H1 (cell line): ENCODE measurements at regions not wholly inside any gene's neighbourhood (a gene's known extent, or its start where the extent isn't known, plus 50 kb on each side); places are given as distances from the start of the nearest gene placed in this dataset.

Experiments
- CEBPB ChIP-seq: IDR thresholded peaks from 2 replicates; pipeline ENCODE4 v1.6.1; 2012; ENCODE audit warnings: low read depth, low read length
- CHD1 ChIP-seq: IDR thresholded peaks from 2 replicates; pipeline ENCODE4 v1.6.1; 2012; ENCODE audit warnings: low read depth, low read length, improper control_type of control experiment
- CREB1 ChIP-seq: IDR thresholded peaks from 2 replicates; pipeline ENCODE4 v1.6.1; 2012; ENCODE audit warnings: inconsistent platforms
- CTCF ChIP-seq, 3 experiments: IDR thresholded peaks; 1 replicate in 2 of 3; 2 replicates in 1 of 3; pipeline versions ENCODE4 v1.5.1 to v1.6.1; 2011; ENCODE audit warnings: low read length in 3 of 3, mild to moderate bottlenecking in 3 of 3, inconsistent platforms in 2 of 3, low read depth in 1 of 3, moderate library complexity in 1 of 3; ENCODE audit not compliant: insufficient read depth in 1 of 3; ENCODE audit errors: control extremely low read depth in 1 of 3
- EZH2 ChIP-seq: fragments of 200-600 bp; sonication (generic); IDR thresholded peaks from 2 replicates; pipeline ENCODE4 v1.7.1; 2012; ENCODE audit warnings: low read depth, mild to moderate bottlenecking, moderate library complexity, low read length, inconsistent platforms; ENCODE audit not compliant: severe bottlenecking
- POLR2A ChIP-seq, 2 experiments: IDR thresholded peaks; 1 replicate in 1 of 2; 2 replicates in 1 of 2; pipeline ENCODE4 v1.6.1; 2011; ENCODE audit warnings: low read depth in 2 of 2, low read length in 2 of 2, mild to moderate bottlenecking in 2 of 2; ENCODE audit errors: control extremely low read depth in 1 of 2
- TAF1 ChIP-seq: IDR thresholded peaks from 2 replicates; pipeline ENCODE4 v1.6.1; 2011; ENCODE audit warnings: mild to moderate bottlenecking, low read depth, low read length
- TF ChIP-seq, protein P1 (sequence below): IDR thresholded peaks from 2 replicates; pipeline ENCODE4 v1.6.1; 2012; ENCODE audit warnings: inconsistent platforms

DNA sequence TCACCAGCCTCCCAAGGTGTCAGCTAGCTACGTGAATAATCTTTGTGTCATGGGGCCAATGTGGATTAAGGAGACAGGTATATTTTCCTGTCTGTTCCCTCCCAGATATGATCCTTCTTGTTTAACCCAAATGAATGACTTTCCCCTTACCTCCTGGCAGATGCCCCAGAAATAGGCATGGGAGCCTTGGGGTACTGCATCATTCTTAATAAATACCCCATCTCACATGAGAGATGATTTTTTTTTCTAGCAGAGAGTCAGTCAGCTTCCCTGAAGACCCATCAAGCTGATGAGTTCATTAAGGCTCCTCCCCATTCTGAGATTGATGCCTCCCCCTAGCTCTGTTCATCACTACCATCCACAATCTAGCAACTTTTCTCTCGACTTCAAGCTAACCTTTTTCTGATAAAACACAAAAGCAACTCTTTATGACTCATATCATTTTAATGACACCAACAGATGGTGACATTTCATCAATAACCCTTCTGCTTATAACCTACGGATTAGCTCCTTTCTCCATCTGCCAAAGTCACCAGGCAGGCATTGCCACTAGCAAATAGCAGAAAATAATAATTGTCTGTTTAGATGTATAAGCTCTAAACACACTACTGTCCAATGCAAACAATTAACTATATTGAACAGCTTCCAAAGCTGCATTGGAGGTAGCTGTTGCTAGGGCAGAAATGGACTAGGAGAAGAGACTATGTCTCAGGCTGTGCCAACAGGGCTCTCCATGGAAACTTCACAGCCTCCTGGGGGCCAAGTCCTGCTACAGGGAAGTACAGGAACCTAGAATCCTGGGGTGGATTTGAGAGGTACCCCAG is 143.7 kb downstream of the ACER2 start:
- TF ChIP-seq CHD1 (no peak), POLR2A (IDR thresholded peaks at IDR 0.05; ENCODE audit: control extremely low read depth in 1 of 2, low read depth in 2 of 2, low read length in 2 of 2) (no peak), CREB1 (no peak), EZH2 (no peak), CTCF (IDR thresholded peaks at IDR 0.05; ENCODE audit: control extremely low read depth in 1 of 3, insufficient read depth in 1 of 3, low read depth in 1 of 3, low read length in 3 of 3) (no peak), TAF1 (no peak), CEBPB (no peak)
- TF ChIP-seq, protein P1, sequence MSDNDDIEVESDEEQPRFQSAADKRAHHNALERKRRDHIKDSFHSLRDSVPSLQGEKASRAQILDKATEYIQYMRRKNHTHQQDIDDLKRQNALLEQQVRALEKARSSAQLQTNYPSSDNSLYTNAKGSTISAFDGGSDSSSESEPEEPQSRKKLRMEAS: no peak
